HepG2 (cell line): ENCODE measurements at regions not wholly inside any gene's neighbourhood (a gene's known extent, or its start where the extent isn't known, plus 50 kb on each side); places are given as distances from the start of the nearest gene placed in this dataset.

Experiments
- ATAC-seq: fragments of 200-7000 bp; cut with Tn5 transposase; 3 replicates; pipeline ENCODE4 v1.9.1; 2020; ENCODE audit warnings: mild to moderate bottlenecking, moderate library complexity
- BruUV-seq: library from RNA; stranded (reverse); fragments of 400-500 nt; replicated peaks from 2 replicates; lab custom pipeline; 2021; lab: Mats Ljungman, UMichigan
- CTCF ChIA-PET: fragments of 300-600 bp; formaldehyde crosslinking; extraction: SDS; loops from one replicate; lab custom pipeline; 2021; ENCODE audit warnings: low total read pairs, inconsistent platforms, low intra/inter-chr PET ratio; lab: Yijun Ruan, JAX
- POLR2A ChIA-PET: fragments of 350-600 bp; sonication (Branson Sonifier 250); formaldehyde crosslinking; loops from one replicate; lab custom pipeline; 2020; ENCODE audit warnings: antibody characterized with exemption, inconsistent platforms; lab: Yijun Ruan, JAX
- DNase-seq: peaks from one replicate; pipeline ENCODE4 v3.0.0-alpha.2; 2015; ENCODE audit warnings: low spot score
- FAIRE-seq: peaks from 3 replicates; lab custom pipeline; 2011; peaks lifted over from hg19 to GRCh38; lab: Jason Lieb, UNC
- H2AFZ ChIP-seq: one replicate; pipeline ENCODE4 v1.6.1; 2011; ENCODE audit warnings: low read length, inconsistent platforms
- H3K27ac ChIP-seq: fragments of 300-600 bp; 3 replicates; pipeline ENCODE4 v1.8.0; 2011; ENCODE audit warnings: mixed run types, mild to moderate bottlenecking, mixed read lengths, low read length, inconsistent platforms; ENCODE audit not compliant: insufficient read depth; ENCODE audit errors: extremely low read length
- H3K27me3 ChIP-seq, 2 experiments: fragments of 200-600 bp in 1 of 2; 2 replicates in 1 of 2; 3 replicates in 1 of 2; pipeline versions ENCODE4 v1.6.0 to v1.8.0; 2011; ENCODE audit warnings: low read length in 2 of 2, mild to moderate bottlenecking in 2 of 2, moderate library complexity in 2 of 2, inconsistent platforms in 1 of 2; ENCODE audit not compliant: insufficient read depth in 2 of 2, control insufficient read depth in 1 of 2
- H3K36me3 ChIP-seq, 2 experiments: fragments of 200-600 bp in 1 of 2; replicated peaks in 1 of 2; 2 replicates in 1 of 2; 3 replicates in 1 of 2; pipeline versions ENCODE4 v1.5.1 to v1.8.0; 2011; ENCODE audit warnings: low read length in 2 of 2, inconsistent platforms in 1 of 2; ENCODE audit not compliant: insufficient read depth in 2 of 2, control insufficient read depth in 1 of 2
- H3K4me1 ChIP-seq: 2 replicates; pipeline ENCODE4 v1.5.1; 2012; ENCODE audit warnings: low read length, inconsistent platforms; ENCODE audit not compliant: insufficient read depth
- H3K4me2 ChIP-seq: 2 replicates; pipeline ENCODE4 v1.6.0; 2011; ENCODE audit warnings: low read depth, low read length, inconsistent platforms
- H3K4me3 ChIP-seq, 3 experiments: fragments of 200-600 bp in 1 of 3; sonication (generic), shearing (Covaris generic) in 1 of 3; replicated peaks in 1 of 3; 2 replicates each; pipeline ENCODE4 v1.5.1; 2011 to 2016; ENCODE audit warnings: low read length in 3 of 3, inconsistent platforms in 2 of 3, low read depth in 2 of 3, mild to moderate bottlenecking in 2 of 3, control low read depth in 1 of 3, mixed read lengths in 1 of 3; ENCODE audit not compliant: insufficient read depth in 1 of 3
- H3K79me2 ChIP-seq: one replicate; pipeline ENCODE4 v1.6.1; 2011; ENCODE audit warnings: low read length, inconsistent platforms; ENCODE audit not compliant: insufficient read depth
- H3K9ac ChIP-seq: 2 replicates; pipeline ENCODE4 v1.6.0; 2011; ENCODE audit warnings: mild to moderate bottlenecking, low read depth, low read length, inconsistent platforms; ENCODE audit not compliant: insufficient read depth
- H3K9me3 ChIP-seq: 2 replicates; pipeline ENCODE4 v1.5.1; 2012; ENCODE audit warnings: mild to moderate bottlenecking, low read length
- H4K20me1 ChIP-seq: 2 replicates; pipeline ENCODE4 v1.6.0; 2011; ENCODE audit warnings: inconsistent platforms, mild to moderate bottlenecking, low read length, moderate library complexity; ENCODE audit not compliant: insufficient read depth
- ARHGAP35 ChIP-seq: sonication (generic); formaldehyde crosslinking; IDR thresholded peaks from 2 replicates; pipeline ENCODE4 v1.9.0; 2022; ENCODE audit warnings: mild to moderate bottlenecking, inconsistent platforms, moderate library complexity, missing genetic modification reagents, borderline replicate concordance
- ATF7 ChIP-seq, 2 experiments: fragments of 450-650 bp in 1 of 2; sonication (generic) in 1 of 2; formaldehyde crosslinking in 1 of 2; IDR thresholded peaks; 2 replicates each; pipeline versions ENCODE4 v1.4.0 to v1.6.1; 2016 to 2020; ENCODE audit warnings: antibody characterized with exemption in 1 of 2, mild to moderate bottlenecking in 1 of 2, missing genetic modification reagents in 1 of 2
- ATM ChIP-seq: fragments of 450-650 bp; IDR thresholded peaks from 2 replicates; pipeline ENCODE4 v1.7.1; 2017; ENCODE audit warnings: mild to moderate bottlenecking, borderline replicate concordance
- BCL3 ChIP-seq: sonication (generic); formaldehyde crosslinking; IDR thresholded peaks from 2 replicates; pipeline ENCODE4 v1.5.1; 2020; ENCODE audit warnings: mild to moderate bottlenecking, missing genetic modification reagents, moderate library complexity
- CREBL2 ChIP-seq: sonication (generic); formaldehyde crosslinking; IDR thresholded peaks from 2 replicates; pipeline ENCODE4 v1.8.1; 2023; ENCODE audit warnings: missing genetic modification reagents, mild to moderate bottlenecking, borderline replicate concordance
- ERF ChIP-seq: IDR thresholded peaks from 2 replicates; pipeline ENCODE4 v1.6.1; 2018; ENCODE audit warnings: missing biosample characterization, missing genetic modification reagents
- HNRNPL ChIP-seq: fragments of 200-400 bp; formaldehyde crosslinking; IDR thresholded peaks from 2 replicates; pipeline ENCODE4 v1.6.1; 2017; ENCODE audit warnings: mild to moderate bottlenecking, low read depth, low read length
- LCORL ChIP-seq, 2 experiments: fragments of 450-650 bp in 1 of 2; sonication (generic) in 1 of 2; formaldehyde crosslinking in 1 of 2; IDR thresholded peaks; 2 replicates each; pipeline versions ENCODE4 v1.5.0 to v1.6.1; 2017 to 2020; ENCODE audit warnings: antibody characterized with exemption in 1 of 2, missing genetic modification reagents in 1 of 2
- MAZ ChIP-seq, 2 experiments: sonication (generic) in 1 of 2; formaldehyde crosslinking in 1 of 2; IDR thresholded peaks; 2 replicates each; pipeline versions ENCODE4 v1.5.0 to v1.6.1; 2012 to 2020; ENCODE audit warnings: low read depth in 2 of 2, mild to moderate bottlenecking in 2 of 2, borderline replicate concordance in 1 of 2, improper control_type of control experiment in 1 of 2, low read length in 1 of 2, missing genetic modification reagents in 1 of 2, moderate library complexity in 1 of 2
- PATZ1 ChIP-seq: sonication (generic); formaldehyde crosslinking; IDR thresholded peaks from 2 replicates; pipeline ENCODE4 v1.4.0; 2020; ENCODE audit warnings: missing genetic modification reagents
- RCOR2 ChIP-seq: IDR thresholded peaks from 2 replicates; pipeline ENCODE4 v1.6.1; 2016; ENCODE audit warnings: missing biosample characterization, missing genetic modification reagents
- THRA ChIP-seq: sonication (generic); formaldehyde crosslinking; IDR thresholded peaks from 2 replicates; pipeline ENCODE4 v1.4.0; 2020; ENCODE audit warnings: missing genetic modification reagents, borderline replicate concordance
- ZMYM2 ChIP-seq: sonication (generic); formaldehyde crosslinking; IDR thresholded peaks from 2 replicates; pipeline ENCODE4 v1.8.0; 2022; ENCODE audit warnings: mild to moderate bottlenecking, missing genetic modification reagents
- ZNF251 ChIP-seq: sonication (generic); formaldehyde crosslinking; IDR thresholded peaks from 2 replicates; pipeline ENCODE4 v1.9.0; 2021; ENCODE audit warnings: mild to moderate bottlenecking, missing genetic modification reagents
- ZNF704 ChIP-seq: sonication (generic); formaldehyde crosslinking; IDR thresholded peaks from 2 replicates; pipeline ENCODE4 v1.8.1; 2023; ENCODE audit warnings: mild to moderate bottlenecking, inconsistent platforms, moderate library complexity, missing genetic modification reagents, borderline replicate concordance
- ZNF709 ChIP-seq: sonication (generic); formaldehyde crosslinking; IDR thresholded peaks from 2 replicates; pipeline ENCODE4 v1.5.0; 2020; ENCODE audit warnings: mild to moderate bottlenecking, missing genetic modification reagents
- WGBS: methylation state at CpG from one replicate; pipeline ENCODE4 v1.1.6; 2017; ENCODE audit warnings: low lambda C conversion rate; 5-methylcytosine and 5-hydroxymethylcytosine counted together
- in situ Hi-C: cut with HindIII; loops from 2 replicates; pipeline ENCODE4 v1.10.0; 2017; ENCODE audit warnings: low pct_unique_long_range_greater_than_20kb; ENCODE audit not compliant: extremely low pct_ligation_motif_present
- intact Hi-C: fragments of 100-400 bp; cut with micrococcal nuclease; formaldehyde crosslinking; loops from one replicate; pipeline ENCODE4 v1.10.0; 2022; ENCODE audit not compliant: unreplicated experiment

- TF ChIP-seq ZNF709 (CRISPR knock-in tag): no peak
Observed at GRCh38 chr20:56802805-56803204, 173.7 kb downstream of the TFAP2C start (continued).

- Histone ChIP-seq H3K4me3 (no peak overlapping the region), H3K4me2 (no peak overlapping the region), H3K4me1 (no peaks in the 10 kb centered on the region), H3K27ac (no peak overlapping the region), H4K20me1 (no peaks in the 10 kb centered on the region), H2AFZ (no peak overlapping the region), H3K79me2 (no peaks in the 10 kb centered on the region), H3K36me3 (no peaks in the 10 kb centered on the region), H3K9me3 (no peaks in the 10 kb centered on the region), H3K27me3 (peaks cover 12 to 71% of the 10 kb centered on the region in 2 experiments), H3K9ac (no peak overlapping the region)
- in situ Hi-C loops (no loop called here), intact Hi-C loops (no loop called here)
- FAIRE-seq (no peak), ATAC-seq (no peak), DNase-seq (no peak)
- POLR2A ChIA-PET: no interaction called here
- no TSS peak for BruUV-seq
- 43% methylated on average over 4 of the region's 4 CpGs for WGBS
- CTCF ChIA-PET: no interaction called here
- TF ChIP-seq THRA (CRISPR knock-in tag): no peak
- no peak for TF ChIP-seq PATZ1 (CRISPR knock-in tag)
- no peak for TF ChIP-seq ERF
- 0 out of 2 replicates have a peak, but pooled peaks have one; percentile 38 for TF ChIP-seq LCORL (IDR thresholded peaks at IDR 0.05)
- no peak for TF ChIP-seq LCORL (CRISPR knock-in tag; IDR thresholded peaks at IDR 0.05)
- TF ChIP-seq MAZ (IDR thresholded peaks at IDR 0.05; ENCODE audit: borderline replicate concordance, low read depth, low read length): no peak
- no peak for TF ChIP-seq MAZ (CRISPR knock-in tag; IDR thresholded peaks at IDR 0.05; ENCODE audit: low read depth)
- no peak for TF ChIP-seq ZNF704 (CRISPR knock-in tag)
- TF ChIP-seq HNRNPL: no peak
- no peak for TF ChIP-seq CREBL2 (CRISPR knock-in tag)
- no peak for TF ChIP-seq ARHGAP35 (CRISPR knock-in tag)
- no peak for TF ChIP-seq ATF7 (IDR thresholded peaks at IDR 0.05)
- TF ChIP-seq ATF7 (CRISPR knock-in tag; IDR thresholded peaks at IDR 0.05): no peak
- no peak for TF ChIP-seq ZMYM2
- 0 out of 2 replicates have a peak, but pooled peaks have one; percentile 62 for TF ChIP-seq ATM
- no peak for TF ChIP-seq RCOR2 (CRISPR knock-in tag)
- no peak for TF ChIP-seq ZNF251 (CRISPR knock-in tag)
- no peak for TF ChIP-seq BCL3 (CRISPR knock-in tag)
Observed at GRCh38 chr20:56805313-56805712, 176.2 kb downstream of the TFAP2C start.
